ENCODE measurements at regions not wholly inside any gene's neighbourhood (a gene's known extent, or its start where the extent isn't known, plus 50 kb on each side); places are given as distances from the start of the nearest gene placed in this dataset.

DNA sequence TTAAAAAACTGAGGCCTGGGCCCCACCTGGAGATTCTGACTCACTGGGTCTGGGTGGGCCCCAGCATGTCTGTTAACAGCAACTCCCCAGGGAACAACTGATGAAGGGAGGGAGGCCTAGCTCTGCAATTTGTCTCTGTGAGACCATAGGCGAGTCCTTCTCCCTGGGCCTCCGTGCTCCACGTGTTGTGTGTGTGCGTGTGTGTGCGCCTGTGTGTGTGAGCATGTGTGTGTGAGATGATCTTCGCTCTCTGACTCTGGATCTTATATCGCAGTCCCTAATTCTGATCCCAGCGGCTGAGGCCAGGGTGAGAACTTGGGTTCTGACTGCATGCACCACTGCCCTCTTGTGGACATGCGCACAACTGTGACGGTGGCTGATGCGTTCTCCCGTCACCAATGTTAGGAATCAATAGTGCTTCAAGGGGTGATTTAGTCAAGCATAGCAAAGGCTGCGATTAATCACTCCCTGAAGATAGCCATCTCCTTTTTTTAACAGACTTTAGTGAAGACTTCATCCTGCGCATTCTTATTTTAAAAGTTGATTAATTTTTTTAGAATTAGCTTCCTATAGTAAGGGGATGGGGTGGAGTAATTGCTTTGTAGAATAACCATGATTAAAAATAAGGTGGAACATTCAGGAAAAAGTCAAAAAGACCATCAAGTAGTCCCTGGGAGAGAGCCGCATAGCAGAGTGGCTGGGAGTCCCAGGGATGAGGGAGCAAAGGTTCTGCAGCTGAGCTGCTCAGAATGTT, 62.4 kb upstream of the USP24 start:
- TF ChIP-seq TAF1 (IDR thresholded peaks at IDR 0.05; ENCODE audit: borderline replicate concordance, low read depth, low read length) = no peak
- TF ChIP-seq POLR2AphosphoS5 (IDR thresholded peaks at IDR 0.05; ENCODE audit: low read depth, low read length) = no peak
- TF ChIP-seq POLR2A (IDR thresholded peaks at IDR 0.05; ENCODE audit: low read depth, low read length) = no peak
